ENCODE measurements at regions not wholly inside any gene's neighbourhood (a gene's known extent, or its start where the extent isn't known, plus 50 kb on each side); places are given as distances from the start of the nearest gene placed in this dataset.

GRCh38 chr2:198545411-198545810 is 741.0 kb downstream of the PLCL1 start (continued):
- TF ChIP-seq HMBOX1 (IDR thresholded peaks at IDR 0.05) (no peak), ZNF354B (CRISPR knock-in tag; IDR thresholded peaks at IDR 0.05) (no peak), EP400 (IDR thresholded peaks at IDR 0.05) (no peak)

DNA sequence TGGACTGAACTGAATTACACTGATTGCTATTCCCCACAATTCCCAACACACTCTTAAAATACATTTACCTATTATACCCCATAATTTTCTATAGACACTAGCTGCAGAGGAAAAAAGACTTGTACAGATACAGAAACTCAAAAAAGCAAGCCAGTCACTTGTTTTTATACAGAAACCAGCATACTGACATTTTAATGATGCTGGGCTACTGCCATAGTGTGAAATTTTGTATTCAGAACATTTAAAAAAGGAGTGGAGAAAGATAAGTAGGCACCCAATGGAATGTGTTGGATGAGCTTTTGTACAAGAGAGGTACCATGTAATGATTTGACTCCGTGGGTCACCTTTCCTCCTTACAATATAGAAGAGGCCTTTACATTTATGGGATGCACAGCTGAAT is 740.1 kb downstream of the PLCL1 start:
- intact Hi-C loops (cut with micrococcal nuclease) (no loop called here), in situ Hi-C loops (cut with MboI) (no loop called here)
- CTCF ChIA-PET (ENCODE audit: low intra/inter-chr PET ratio) = no interaction called here
- Histone ChIP-seq H3K4me1 (replicated peaks in 1 of 2; ENCODE audit: control insufficient read depth in 2 of 2, insufficient read depth in 2 of 2, low read length in 2 of 2) (no peaks in the 10 kb centered on the region), H3K27ac (ENCODE audit: extremely low read depth, low read depth, low read length) (no peak overlapping the region), H3K27me3 (ENCODE audit: control insufficient read depth in 2 of 2, insufficient read depth in 2 of 2, low read length in 2 of 2) (no peaks in the 10 kb centered on the region), H3K9me3 (replicated peaks; ENCODE audit: control insufficient read depth, insufficient read depth, low read depth, low read length) (no peaks in the 10 kb centered on the region), H3K9ac (ENCODE audit: insufficient read depth in 1 of 2, low read depth in 2 of 2, low read length in 2 of 2) (no peak overlapping the region), H3K79me2 (ENCODE audit: control insufficient read depth, insufficient read depth, low read length) (no peaks in the 10 kb centered on the region), H3K36me3 (ENCODE audit: control insufficient read depth, insufficient read depth, low read length) (no peaks in the 10 kb centered on the region), H4K20me1 (replicated peaks; ENCODE audit: control insufficient read depth, insufficient read depth, low read length) (no peaks in the 10 kb centered on the region), H3K4me3 (no peak overlapping the region), H3K9me1 (ENCODE audit: control insufficient read depth, insufficient read depth, low read length) (no peaks in the 10 kb centered on the region), H2AFZ (ENCODE audit: low read depth, low read length) (no peak overlapping the region), H3K4me2 (ENCODE audit: insufficient read depth, low read length) (no peak overlapping the region)
- FAIRE-seq (no peak), DNase-seq (ENCODE audit: extremely low read depth in 1 of 4, low spot score in 3 of 4) (no peak), ATAC-seq (no peak)
- BruUV-seq (replicated peaks) = no TSS peak
- 0% methylated on average over 1 of the region's 1 CpG for WGBS (ENCODE audit: insufficient coverage, low coverage, missing lambda C conversion rate)
- POLR2A ChIA-PET = no interaction called here
- no peak for TF ChIP-seq ILF3 (IDR thresholded peaks at IDR 0.05; ENCODE audit: borderline replicate concordance)
- no peak for TF ChIP-seq ZNF41 (CRISPR knock-in tag; conservative IDR thresholded peaks at IDR 0.05)
- TF ChIP-seq TAF1 (IDR thresholded peaks at IDR 0.05; ENCODE audit: control insufficient read depth, extremely low read depth, insufficient read depth, low read length, severe bottlenecking) = no peak
- no peak for TF ChIP-seq NCOR1 (IDR thresholded peaks at IDR 0.05)
- no peak for TF ChIP-seq TARDBP (IDR thresholded peaks at IDR 0.05)
- no peak for TF ChIP-seq RHOXF2B (CRISPR knock-in tag; conservative IDR thresholded peaks at IDR 0.05)
- TF ChIP-seq ATF6 (CRISPR knock-in tag; IDR thresholded peaks at IDR 0.05) = no peak
- TF ChIP-seq, protein P1, sequence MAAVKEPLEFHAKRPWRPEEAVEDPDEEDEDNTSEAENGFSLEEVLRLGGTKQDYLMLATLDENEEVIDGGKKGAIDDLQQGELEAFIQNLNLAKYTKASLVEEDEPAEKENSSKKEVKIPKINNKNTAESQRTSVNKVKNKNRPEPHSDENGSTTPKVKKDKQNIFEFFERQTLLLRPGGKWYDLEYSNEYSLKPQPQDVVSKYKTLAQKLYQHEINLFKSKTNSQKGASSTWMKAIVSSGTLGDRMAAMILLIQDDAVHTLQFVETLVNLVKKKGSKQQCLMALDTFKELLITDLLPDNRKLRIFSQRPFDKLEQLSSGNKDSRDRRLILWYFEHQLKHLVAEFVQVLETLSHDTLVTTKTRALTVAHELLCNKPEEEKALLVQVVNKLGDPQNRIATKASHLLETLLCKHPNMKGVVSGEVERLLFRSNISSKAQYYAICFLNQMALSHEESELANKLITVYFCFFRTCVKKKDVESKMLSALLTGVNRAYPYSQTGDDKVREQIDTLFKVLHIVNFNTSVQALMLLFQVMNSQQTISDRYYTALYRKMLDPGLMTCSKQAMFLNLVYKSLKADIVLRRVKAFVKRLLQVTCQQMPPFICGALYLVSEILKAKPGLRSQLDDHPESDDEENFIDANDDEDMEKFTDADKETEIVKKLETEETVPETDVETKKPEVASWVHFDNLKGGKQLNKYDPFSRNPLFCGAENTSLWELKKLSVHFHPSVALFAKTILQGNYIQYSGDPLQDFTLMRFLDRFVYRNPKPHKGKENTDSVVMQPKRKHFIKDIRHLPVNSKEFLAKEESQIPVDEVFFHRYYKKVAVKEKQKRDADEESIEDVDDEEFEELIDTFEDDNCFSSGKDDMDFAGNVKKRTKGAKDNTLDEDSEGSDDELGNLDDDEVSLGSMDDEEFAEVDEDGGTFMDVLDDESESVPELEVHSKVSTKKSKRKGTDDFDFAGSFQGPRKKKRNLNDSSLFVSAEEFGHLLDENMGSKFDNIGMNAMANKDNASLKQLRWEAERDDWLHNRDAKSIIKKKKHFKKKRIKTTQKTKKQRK (IDR thresholded peaks at IDR 0.05; ENCODE audit: borderline replicate concordance, low read depth, low read length) = no peak
- no peak for TF ChIP-seq E2F8 (IDR thresholded peaks at IDR 0.05; ENCODE audit: low read depth, partially characterized antibody)
